Mesendoderm (in vitro differentiated cells): ENCODE measurements at regions not wholly inside any gene's neighbourhood (a gene's known extent, or its start where the extent isn't known, plus 50 kb on each side); places are given as distances from the start of the nearest gene placed in this dataset.

ENCODE experiments used
- DNase-seq: peaks from one replicate; pipeline ENCODE4 v3.0.0; 2013
- H2AK5ac ChIP-seq: 2 replicates; pipeline ENCODE4 v1.6.1; 2013; ENCODE audit warnings: low read length, inconsistent platforms
- H2BK120ac ChIP-seq: 2 replicates; pipeline ENCODE4 v1.6.1; 2013; ENCODE audit warnings: low read depth, mild to moderate bottlenecking, low read length, moderate library complexity, mixed read lengths
- H2BK15ac ChIP-seq: replicated peaks from 2 replicates; pipeline ENCODE4 v1.6.1; 2013; ENCODE audit warnings: low read depth, mild to moderate bottlenecking, moderate library complexity
- H2BK5ac ChIP-seq: 2 replicates; pipeline ENCODE4 v1.6.1; 2013; ENCODE audit warnings: low read length, inconsistent platforms
- H3K18ac ChIP-seq: 2 replicates; pipeline ENCODE4 v1.6.1; 2013; ENCODE audit warnings: mild to moderate bottlenecking, low read length, mixed read lengths
- H3K23ac ChIP-seq: one replicate; pipeline ENCODE4 v1.6.1; 2013; ENCODE audit warnings: low read length
- H3K27ac ChIP-seq: 2 replicates; pipeline ENCODE4 v1.5.1; 2013; ENCODE audit warnings: low read depth, mild to moderate bottlenecking, inconsistent platforms, low read length, moderate library complexity
- H3K27me3 ChIP-seq: 2 replicates; pipeline ENCODE4 v1.6.1; 2013; ENCODE audit warnings: low read length, control low read depth, mild to moderate bottlenecking, inconsistent platforms; ENCODE audit not compliant: insufficient read depth, poor library complexity
- H3K36me3 ChIP-seq: 2 replicates; pipeline ENCODE4 v1.6.1; 2013; ENCODE audit warnings: low read length, inconsistent platforms; ENCODE audit not compliant: control insufficient read depth, insufficient read depth
- H3K4ac ChIP-seq: one replicate; pipeline ENCODE4 v1.6.1; 2013; ENCODE audit warnings: low read depth, mild to moderate bottlenecking, low read length, moderate library complexity
- H3K4me1 ChIP-seq: 2 replicates; pipeline ENCODE4 v1.6.1; 2013; ENCODE audit warnings: low read depth, low read length, inconsistent platforms; ENCODE audit not compliant: control insufficient read depth
- H3K4me2 ChIP-seq: 2 replicates; pipeline ENCODE4 v1.6.1; 2013; ENCODE audit warnings: low read length
- H3K4me3 ChIP-seq: 2 replicates; pipeline ENCODE4 v1.5.1; 2013; ENCODE audit warnings: mild to moderate bottlenecking, low read length
- H3K56ac ChIP-seq: one replicate; pipeline ENCODE4 v1.6.1; 2013; ENCODE audit warnings: low read length
- H3K79me1 ChIP-seq: 2 replicates; pipeline ENCODE4 v1.6.1; 2013; ENCODE audit warnings: low read length, inconsistent platforms
- H3K79me2 ChIP-seq: 2 replicates; pipeline ENCODE4 v1.6.1; 2013; ENCODE audit warnings: mild to moderate bottlenecking, low read length; ENCODE audit not compliant: control insufficient read depth, insufficient read depth
- H3K9ac ChIP-seq: 2 replicates; pipeline ENCODE4 v1.6.1; 2013; ENCODE audit warnings: low read length, inconsistent platforms
- H4K5ac ChIP-seq: one replicate; pipeline ENCODE4 v1.6.1; 2013; ENCODE audit warnings: low read length
- H4K8ac ChIP-seq: one replicate; pipeline ENCODE4 v1.6.1; 2013; ENCODE audit warnings: low read depth, mild to moderate bottlenecking, control low read depth, low read length, moderate library complexity
- WGBS: extraction: QIAGEN DNeasy Blood & Tissue Kit; methylation state at CpG from one replicate; pipeline ENCODE4 v1.1.7; 2013; ENCODE audit warnings: low lambda C conversion rate, missing lambda C conversion rate; ENCODE audit not compliant: insufficient coverage; ENCODE audit errors: extremely low coverage; 5-methylcytosine and 5-hydroxymethylcytosine counted together

DNA sequence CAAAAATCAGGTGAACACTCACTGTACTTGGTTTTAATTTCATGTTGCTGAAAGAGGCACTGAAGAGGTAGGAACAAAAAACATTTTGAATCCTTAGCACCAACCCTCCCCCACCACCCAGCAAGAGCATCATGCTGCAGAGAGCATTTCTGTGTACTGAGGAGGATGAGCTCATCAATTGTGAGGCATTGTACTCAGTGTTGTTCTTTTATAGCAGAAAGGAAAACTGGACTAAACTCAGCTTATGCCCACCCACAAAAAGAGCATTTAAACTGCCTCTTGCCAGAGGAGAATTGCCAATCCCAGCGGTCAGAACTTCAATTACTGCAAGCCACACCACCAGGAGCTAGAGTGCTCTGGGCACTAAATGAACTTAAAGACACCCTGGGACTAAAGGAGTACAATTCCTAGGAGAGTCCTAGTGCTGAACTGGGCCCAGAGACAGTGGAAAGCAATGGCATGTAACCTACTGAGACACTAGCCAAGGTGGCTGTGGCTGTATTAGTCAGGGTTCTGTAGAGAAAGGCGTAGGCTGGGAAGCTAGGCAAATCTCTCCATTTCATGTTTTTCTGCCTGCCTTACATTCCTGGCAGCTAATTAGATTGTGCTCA lies 280.7 kb upstream of the KLHL4 start:
- WGBS: no CpG with 5 or more reads among the region's 2 CpGs

DNA sequence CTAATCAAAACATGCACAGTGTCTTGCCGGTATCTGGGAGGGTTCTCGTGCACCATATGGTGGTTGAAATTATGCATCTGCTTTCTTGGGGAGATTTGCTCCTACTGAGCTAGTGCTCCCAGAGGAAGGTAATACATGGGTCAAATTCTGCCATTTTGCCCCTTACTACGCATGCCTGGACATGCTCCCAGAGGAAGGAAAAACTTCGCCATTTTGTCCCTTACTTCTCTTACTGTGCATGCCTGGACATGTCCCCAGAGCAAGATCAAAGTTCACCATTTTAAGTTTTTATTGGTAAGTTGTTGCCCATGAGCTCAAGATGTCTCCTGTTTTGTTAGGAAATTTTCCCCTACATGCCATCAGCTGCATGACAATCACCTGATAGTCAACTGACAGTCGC lies 252.1 kb upstream of the KLHL4 start:
- Histone ChIP-seq H2BK15ac (no peak overlapping the region), H3K56ac (no peak overlapping the region), H2AK5ac (no peak overlapping the region), H3K36me3 (no peaks in the 10 kb centered on the region), H3K4ac (no peak overlapping the region), H3K4me2 (no peak overlapping the region), H2BK5ac (no peak overlapping the region), H3K9ac (no peak overlapping the region), H3K79me1 (no peaks in the 10 kb centered on the region), H3K4me3 (no peak overlapping the region), H4K8ac (no peak overlapping the region), H3K79me2 (no peaks in the 10 kb centered on the region), H3K4me1 (no peaks in the 10 kb centered on the region), H3K23ac (no peak overlapping the region), H2BK120ac (no peak overlapping the region), H3K27me3 (no peaks in the 10 kb centered on the region), H4K5ac (no peak overlapping the region), H3K27ac (no peak overlapping the region), H3K18ac (no peak overlapping the region)
- whole genome bisulfite sequencing: no CpG with 5 or more reads among the region's 5 CpGs
- DNase-seq: no peak

More for the DNA sequence above, 280.7 kb upstream of the KLHL4 start:
- H3K79me2 ChIP-seq: no peaks in the 10 kb centered on the region
- H2BK120ac ChIP-seq: no peak overlapping the region
- no peak overlapping the region for H3K9ac ChIP-seq
- DNase-seq: no peak
- H3K18ac ChIP-seq: no peak overlapping the region
- no peak overlapping the region for H3K4ac ChIP-seq
- no peak overlapping the region for H3K4me3 ChIP-seq
- H4K5ac ChIP-seq: no peak overlapping the region
- no peak overlapping the region for H3K27ac ChIP-seq
- H3K79me1 ChIP-seq: no peaks in the 10 kb centered on the region
- no peaks in the 10 kb centered on the region for H3K27me3 ChIP-seq
- H2AK5ac ChIP-seq: no peak overlapping the region
- no peaks in the 10 kb centered on the region for H3K36me3 ChIP-seq
- H3K23ac ChIP-seq: no peak overlapping the region
- no peaks in the 10 kb centered on the region for H3K4me1 ChIP-seq
- no peak overlapping the region for H3K4me2 ChIP-seq
- H3K56ac ChIP-seq: no peak overlapping the region
- no peak overlapping the region for H2BK5ac ChIP-seq
- no peak overlapping the region for H2BK15ac ChIP-seq
- H4K8ac ChIP-seq: no peak overlapping the region

DNA sequence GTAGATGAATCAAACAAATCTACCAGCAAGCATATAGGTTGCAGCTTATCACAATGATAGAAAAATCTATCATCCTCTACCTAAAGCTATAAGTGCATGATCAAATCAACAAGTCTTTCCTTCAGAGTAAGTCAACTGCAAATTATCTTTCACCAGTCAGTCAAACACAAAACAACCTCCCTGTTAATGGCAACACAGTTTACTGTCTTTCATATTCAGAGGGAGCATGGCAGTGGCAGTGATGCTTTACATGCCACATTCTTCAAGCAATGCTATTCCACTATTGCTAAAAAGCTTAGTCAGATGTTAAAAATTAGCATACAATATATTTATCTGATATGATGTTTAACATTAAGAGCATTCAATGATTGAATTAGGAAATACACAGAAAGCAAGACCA lies 245.1 kb upstream of the KLHL4 start:
- H3K36me3 ChIP-seq: no peaks in the 10 kb centered on the region
- H3K18ac ChIP-seq: no peak overlapping the region
- no peak overlapping the region for H4K8ac ChIP-seq
- no peak overlapping the region for H4K5ac ChIP-seq
- no peak overlapping the region for H3K9ac ChIP-seq
- no peak overlapping the region for H3K27ac ChIP-seq
- no peak overlapping the region for H3K4me3 ChIP-seq
- no peak overlapping the region for H2AK5ac ChIP-seq
- no peaks in the 10 kb centered on the region for H3K4me1 ChIP-seq
- H3K4me2 ChIP-seq: no peak overlapping the region
- no peak overlapping the region for H2BK5ac ChIP-seq
- H3K79me1 ChIP-seq: no peaks in the 10 kb centered on the region
- no peaks in the 10 kb centered on the region for H3K79me2 ChIP-seq
- H3K23ac ChIP-seq: no peak overlapping the region
- H3K56ac ChIP-seq: no peak overlapping the region
- no peak overlapping the region for H2BK120ac ChIP-seq
- no peak overlapping the region for H3K4ac ChIP-seq
- H3K27me3 ChIP-seq: no peaks in the 10 kb centered on the region
- DNase-seq: peak; percentile 2
- no peak overlapping the region for H2BK15ac ChIP-seq

DNA sequence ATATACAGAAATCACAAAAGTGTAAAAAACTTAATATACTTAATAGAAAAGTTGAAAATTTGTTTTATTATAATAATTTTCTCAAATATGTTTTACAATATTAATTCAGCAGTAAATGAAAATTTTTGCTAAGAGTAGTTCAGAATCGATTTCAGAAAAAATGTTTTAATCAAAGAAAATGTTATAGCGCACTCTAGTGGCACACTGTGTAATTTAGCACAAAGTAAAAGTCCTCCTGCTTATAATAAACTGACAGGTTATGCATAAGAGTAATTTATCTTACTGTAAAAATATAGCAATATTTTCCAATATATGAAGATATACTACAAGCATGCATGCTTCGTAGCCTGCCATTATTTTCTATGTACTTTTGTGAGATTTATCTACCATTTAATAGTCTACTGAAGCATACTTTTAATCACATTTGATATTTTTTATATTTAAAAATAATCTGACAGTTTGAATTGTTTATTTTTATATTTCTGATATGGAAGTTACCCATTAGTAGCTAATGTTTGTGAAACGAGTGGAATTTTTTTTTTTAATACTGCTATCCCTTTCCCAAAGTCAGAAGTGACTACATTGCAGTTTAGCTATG lies 217.9 kb upstream of the KLHL4 start:
- H3K4me3 ChIP-seq: no peak overlapping the region
- no peaks in the 10 kb centered on the region for H3K36me3 ChIP-seq
- no peak overlapping the region for H3K18ac ChIP-seq
- H3K56ac ChIP-seq: no peak overlapping the region
- H4K8ac ChIP-seq: no peak overlapping the region
- H3K79me1 ChIP-seq: no peaks in the 10 kb centered on the region
- H3K23ac ChIP-seq: no peak overlapping the region
- no peaks in the 10 kb centered on the region for H3K4me1 ChIP-seq
- H2BK5ac ChIP-seq: no peak overlapping the region
- H2BK15ac ChIP-seq: no peak overlapping the region
- no peak overlapping the region for H3K4me2 ChIP-seq
- H3K79me2 ChIP-seq: no peaks in the 10 kb centered on the region
- no CpG with 5 or more reads among the region's 4 CpGs for WGBS
- no peak overlapping the region for H3K9ac ChIP-seq
- H4K5ac ChIP-seq: no peak overlapping the region
- H3K27me3 ChIP-seq: no peaks in the 10 kb centered on the region
- H3K4ac ChIP-seq: no peak overlapping the region
- no peak overlapping the region for H2AK5ac ChIP-seq
- DNase-seq: peak; percentile 3
- no peak overlapping the region for H2BK120ac ChIP-seq
- H3K27ac ChIP-seq: no peak overlapping the region

DNA sequence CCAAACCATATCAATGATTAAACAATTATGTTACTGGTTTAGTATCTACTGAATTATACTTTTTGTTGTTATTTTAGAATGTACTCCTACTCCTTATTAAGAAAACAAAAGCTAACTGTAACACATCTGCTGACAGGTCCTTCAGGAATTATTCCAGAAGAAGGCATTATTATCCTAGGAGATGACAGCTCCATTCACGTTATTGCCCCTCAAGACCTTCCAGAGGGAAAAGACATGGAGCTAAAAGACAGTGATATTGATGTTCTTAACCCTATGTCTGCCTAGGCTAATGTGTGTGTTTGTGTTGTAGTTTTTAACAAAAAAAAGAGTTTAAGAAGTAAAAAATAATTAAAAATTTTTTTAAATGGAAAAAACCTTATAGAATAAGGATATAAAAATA lies 206.8 kb upstream of the KLHL4 start:
- H3K36me3 ChIP-seq: no peaks in the 10 kb centered on the region
- H2BK15ac ChIP-seq: no peak overlapping the region
- no peak overlapping the region for H3K27ac ChIP-seq
- H3K4me3 ChIP-seq: no peak overlapping the region
- no peaks in the 10 kb centered on the region for H3K79me2 ChIP-seq
- H3K4ac ChIP-seq: no peak overlapping the region
- H3K23ac ChIP-seq: no peak overlapping the region
- WGBS: no CpG with 5 or more reads among the region's 1 CpG
- no peak overlapping the region for H3K56ac ChIP-seq
- no peak overlapping the region for H2BK120ac ChIP-seq
- H2BK5ac ChIP-seq: no peak overlapping the region
- H3K4me1 ChIP-seq: no peaks in the 10 kb centered on the region
- DNase-seq: no peak
- H3K18ac ChIP-seq: no peak overlapping the region
- H4K5ac ChIP-seq: no peak overlapping the region
- H2AK5ac ChIP-seq: no peak overlapping the region
- H3K9ac ChIP-seq: no peak overlapping the region
- no peaks in the 10 kb centered on the region for H3K27me3 ChIP-seq
- no peak overlapping the region for H3K4me2 ChIP-seq
- no peaks in the 10 kb centered on the region for H3K79me1 ChIP-seq
- no peak overlapping the region for H4K8ac ChIP-seq

DNA sequence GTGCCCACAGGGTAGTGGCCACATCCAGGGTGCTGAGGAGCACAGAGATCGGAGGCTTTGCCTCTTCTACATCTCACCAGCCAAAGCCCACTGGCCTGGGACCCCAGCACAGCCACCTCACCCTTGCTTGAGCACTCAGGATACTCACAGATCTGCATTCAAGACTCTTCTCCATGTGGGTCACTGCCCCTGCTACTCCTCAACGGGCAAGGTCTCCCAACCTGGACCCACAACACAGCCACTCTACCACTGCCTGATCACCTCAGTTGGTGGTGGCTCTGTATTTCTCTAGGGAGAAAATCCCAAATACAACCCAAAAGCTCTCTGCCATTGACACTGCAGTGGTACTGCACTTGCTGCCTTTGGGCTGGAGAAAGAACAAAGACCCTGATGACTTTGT lies 190.3 kb upstream of the KLHL4 start:
- H3K56ac ChIP-seq: no peak overlapping the region
- H3K4ac ChIP-seq: no peak overlapping the region
- no peak overlapping the region for H3K9ac ChIP-seq
- H3K18ac ChIP-seq: no peak overlapping the region
- no peaks in the 10 kb centered on the region for H3K27me3 ChIP-seq
- H2BK5ac ChIP-seq: no peak overlapping the region
- no peaks in the 10 kb centered on the region for H3K79me2 ChIP-seq
- H2BK120ac ChIP-seq: no peak overlapping the region
- no peak overlapping the region for H3K4me3 ChIP-seq
- no peaks in the 10 kb centered on the region for H3K79me1 ChIP-seq
- no peak overlapping the region for H3K23ac ChIP-seq
- H3K36me3 ChIP-seq: no peaks in the 10 kb centered on the region
- H2AK5ac ChIP-seq: no peak overlapping the region
- no peak for DNase-seq
- no CpG with 5 or more reads among the region's 2 CpGs for WGBS
- no peak overlapping the region for H3K27ac ChIP-seq
- no peak overlapping the region for H2BK15ac ChIP-seq
- H4K8ac ChIP-seq: no peak overlapping the region
- H3K4me1 ChIP-seq: no peaks in the 10 kb centered on the region
- no peak overlapping the region for H4K5ac ChIP-seq
- no peak overlapping the region for H3K4me2 ChIP-seq
